Epithelial cell of proximal tubule (primary cell): ENCODE measurements at regions not wholly inside any gene's neighbourhood (a gene's known extent, or its start where the extent isn't known, plus 50 kb on each side); places are given as distances from the start of the nearest gene placed in this dataset.

Source experiments
- DNase-seq: peaks from one replicate; pipeline ENCODE4 v3.0.0-alpha.2; 2011; ENCODE audit warnings: low read depth
- H3K4me3 ChIP-seq: 2 replicates; pipeline ENCODE4 v1.5.1; 2011; ENCODE audit warnings: low read depth, mild to moderate bottlenecking, low read length
- TF ChIP-seq, protein P1 (sequence below): conservative IDR thresholded peaks from 2 replicates; pipeline ENCODE4 v1.5.1; 2012; ENCODE audit warnings: low read depth, mild to moderate bottlenecking, low read length

DNA sequence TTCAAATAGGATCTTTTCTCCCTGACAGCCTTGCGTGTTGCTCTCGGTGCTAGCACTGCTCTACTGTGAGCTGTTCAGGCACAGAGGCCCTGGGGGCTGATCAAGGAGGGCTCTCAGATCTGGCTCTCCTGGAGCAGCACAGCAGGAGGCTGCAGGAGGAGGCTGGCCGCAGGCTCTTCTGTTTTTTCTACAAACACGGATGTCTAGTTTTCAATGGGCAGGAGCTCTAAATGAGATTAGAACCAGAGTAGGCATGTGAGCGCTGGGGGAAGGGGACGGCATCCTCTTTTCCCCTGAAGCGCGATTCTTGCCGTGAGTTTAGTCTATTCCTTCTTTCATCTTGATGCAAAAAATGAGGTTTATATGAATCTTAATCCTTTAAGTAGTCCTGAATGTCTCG is 61.7 kb upstream of the IRX4 start:
- DNase-seq, result no peak
- H3K4me3 ChIP-seq, result no peak overlapping the region
- TF ChIP-seq, protein P1, sequence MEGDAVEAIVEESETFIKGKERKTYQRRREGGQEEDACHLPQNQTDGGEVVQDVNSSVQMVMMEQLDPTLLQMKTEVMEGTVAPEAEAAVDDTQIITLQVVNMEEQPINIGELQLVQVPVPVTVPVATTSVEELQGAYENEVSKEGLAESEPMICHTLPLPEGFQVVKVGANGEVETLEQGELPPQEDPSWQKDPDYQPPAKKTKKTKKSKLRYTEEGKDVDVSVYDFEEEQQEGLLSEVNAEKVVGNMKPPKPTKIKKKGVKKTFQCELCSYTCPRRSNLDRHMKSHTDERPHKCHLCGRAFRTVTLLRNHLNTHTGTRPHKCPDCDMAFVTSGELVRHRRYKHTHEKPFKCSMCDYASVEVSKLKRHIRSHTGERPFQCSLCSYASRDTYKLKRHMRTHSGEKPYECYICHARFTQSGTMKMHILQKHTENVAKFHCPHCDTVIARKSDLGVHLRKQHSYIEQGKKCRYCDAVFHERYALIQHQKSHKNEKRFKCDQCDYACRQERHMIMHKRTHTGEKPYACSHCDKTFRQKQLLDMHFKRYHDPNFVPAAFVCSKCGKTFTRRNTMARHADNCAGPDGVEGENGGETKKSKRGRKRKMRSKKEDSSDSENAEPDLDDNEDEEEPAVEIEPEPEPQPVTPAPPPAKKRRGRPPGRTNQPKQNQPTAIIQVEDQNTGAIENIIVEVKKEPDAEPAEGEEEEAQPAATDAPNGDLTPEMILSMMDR, result no peak

DNA sequence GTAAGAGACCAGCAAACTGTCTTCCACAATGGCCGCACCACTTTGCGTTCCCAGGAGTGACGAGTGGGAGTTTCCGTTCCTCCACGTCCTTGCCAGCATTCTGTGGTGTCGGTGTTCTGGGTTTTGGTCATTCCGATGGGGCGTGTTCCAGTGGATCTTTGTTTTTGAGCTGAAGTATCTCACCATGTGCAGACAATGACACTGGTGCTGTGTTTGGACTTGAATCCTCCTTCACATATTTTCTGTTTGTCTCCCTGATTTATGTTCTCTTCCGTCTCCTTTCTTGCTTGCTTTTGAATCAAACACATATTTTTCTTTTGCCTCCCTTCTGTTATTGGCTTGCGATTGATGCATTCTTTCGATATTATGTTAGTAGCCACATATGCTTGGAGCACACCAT is 60.8 kb upstream of the IRX4 start:
- DNase-seq, result no peak
- TF ChIP-seq, protein P1, result no peak
- H3K4me3 ChIP-seq, result no peak overlapping the region

DNA sequence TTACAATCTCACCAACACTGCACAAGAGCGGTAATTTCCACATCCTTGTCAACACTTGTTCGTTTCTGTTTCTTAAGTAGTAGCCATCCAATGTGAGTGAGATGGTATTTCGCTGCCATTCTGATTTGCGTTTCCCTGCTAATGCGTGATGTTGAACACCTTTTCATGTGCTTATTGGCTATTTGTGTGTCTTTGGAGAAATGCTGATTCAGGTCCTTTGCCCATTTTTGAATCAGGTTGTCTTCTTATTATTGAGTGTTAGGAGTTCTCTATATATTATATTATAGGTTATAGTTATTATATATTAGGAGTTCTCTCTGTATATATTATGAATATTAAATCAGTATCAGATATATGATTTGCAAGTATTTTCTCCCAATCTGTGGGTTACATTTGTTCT is 59.9 kb upstream of the IRX4 start:
- TF ChIP-seq, protein P1, result no peak
- DNase-seq, result no peak
- no peak overlapping the region for H3K4me3 ChIP-seq

DNA sequence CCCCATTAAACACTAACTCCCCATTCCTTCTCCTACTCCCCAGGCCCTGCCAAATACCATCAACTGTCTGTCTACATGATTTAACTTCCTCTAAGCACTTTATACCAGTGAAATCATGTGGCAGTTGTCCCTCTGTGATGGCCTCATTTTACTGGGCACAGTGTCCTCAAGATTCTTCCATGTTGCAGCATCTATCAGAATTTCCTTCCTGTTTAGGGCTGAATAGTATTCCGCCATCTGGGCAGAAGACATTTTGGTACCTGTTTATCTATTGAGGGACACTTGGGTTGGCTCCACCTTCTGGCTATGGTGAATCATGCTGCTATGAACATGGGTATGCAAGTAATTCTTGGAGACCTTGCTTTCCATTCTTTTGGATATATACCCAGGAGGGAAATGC is 59.4 kb upstream of the IRX4 start:
- TF ChIP-seq, protein P1, result no peak
- H3K4me3 ChIP-seq, result no peak overlapping the region
- no peak for DNase-seq

DNA sequence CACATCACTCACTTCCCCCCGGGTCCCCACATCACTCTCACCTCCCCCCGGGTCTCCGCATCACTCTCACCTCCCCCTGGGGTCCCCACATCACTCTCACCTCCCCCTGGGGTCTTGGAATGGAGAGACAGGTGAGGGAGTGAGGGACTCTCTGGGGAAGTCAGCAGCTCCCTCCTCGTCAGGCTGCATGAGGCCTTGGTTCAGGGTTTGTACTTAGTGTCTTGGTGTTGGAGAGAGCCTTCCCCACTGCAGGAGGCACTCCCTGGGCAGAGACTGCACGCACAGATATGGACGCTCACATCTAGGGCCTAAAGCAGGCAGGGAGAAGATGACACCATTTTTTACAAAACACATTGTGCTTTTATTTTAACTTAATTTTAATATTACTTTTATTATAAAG is 56.5 kb upstream of the IRX4 start:
- H3K4me3 ChIP-seq, result no peak overlapping the region
- DNase-seq, result no peak
- TF ChIP-seq, protein P1, result no peak

DNA sequence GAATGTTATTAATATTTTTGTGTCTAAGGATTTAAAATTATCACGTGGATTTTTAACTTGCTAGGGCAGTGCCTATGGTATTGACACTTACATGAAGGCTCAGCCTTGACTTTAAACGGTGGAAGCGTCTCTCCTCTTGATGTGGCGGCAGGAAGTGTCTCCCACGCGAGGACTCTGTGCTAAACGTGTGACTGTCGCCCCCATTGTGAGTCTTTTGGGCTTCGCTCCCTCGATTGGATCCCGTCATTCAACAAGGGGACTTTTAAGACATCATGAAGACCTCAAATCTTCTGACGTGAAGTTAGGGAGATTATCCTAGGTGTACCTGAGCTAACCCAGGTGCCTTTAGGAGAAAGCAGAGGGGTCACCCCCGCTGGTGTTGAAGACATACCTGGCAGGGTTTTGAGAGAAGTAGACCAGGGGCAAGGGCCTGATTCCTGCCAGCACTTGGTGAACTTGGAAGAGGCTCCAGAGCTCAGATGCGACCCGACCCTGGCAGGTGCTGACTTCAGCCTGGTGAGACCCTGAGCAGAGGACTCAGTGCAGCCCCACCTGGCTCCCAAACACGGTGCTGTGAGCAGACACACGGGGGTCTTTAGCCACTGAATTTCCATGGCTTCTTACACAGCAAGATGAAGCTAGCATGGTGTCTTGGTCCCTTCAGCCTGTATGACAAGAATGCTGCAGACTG is 55.7 kb upstream of the IRX4 start:
- no peak overlapping the region for H3K4me3 ChIP-seq

DNA sequence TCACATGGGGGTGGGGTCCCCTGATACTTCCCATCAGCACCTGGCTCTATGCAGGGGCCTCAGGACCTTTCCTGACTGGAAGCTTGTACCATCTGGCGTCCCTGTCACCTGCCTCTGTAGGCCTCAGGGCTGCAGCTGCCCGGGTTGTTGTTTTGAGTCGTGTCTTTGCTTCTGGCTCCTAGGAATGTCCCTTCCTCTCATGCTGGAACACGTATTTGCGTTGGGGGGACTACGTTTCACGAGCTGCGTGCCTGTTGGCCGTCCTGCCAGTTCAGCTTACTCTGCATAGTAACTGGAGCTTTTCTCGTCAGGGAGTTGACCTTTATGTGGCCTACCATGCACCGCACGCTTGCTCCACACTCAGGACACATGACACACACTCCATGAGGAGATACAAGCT is 54.9 kb upstream of the IRX4 start:
- TF ChIP-seq, protein P1, result no peak
- no peak overlapping the region for H3K4me3 ChIP-seq
- DNase-seq, result no peak

More for the DNA sequence above, 55.7 kb upstream of the IRX4 start:
- no peak for DNase-seq
- TF ChIP-seq, protein P1, result no peak
